ENCODE measurements at regions not wholly inside any gene's neighbourhood (a gene's known extent, or its start where the extent isn't known, plus 50 kb on each side); places are given as distances from the start of the nearest gene placed in this dataset.

DNA sequence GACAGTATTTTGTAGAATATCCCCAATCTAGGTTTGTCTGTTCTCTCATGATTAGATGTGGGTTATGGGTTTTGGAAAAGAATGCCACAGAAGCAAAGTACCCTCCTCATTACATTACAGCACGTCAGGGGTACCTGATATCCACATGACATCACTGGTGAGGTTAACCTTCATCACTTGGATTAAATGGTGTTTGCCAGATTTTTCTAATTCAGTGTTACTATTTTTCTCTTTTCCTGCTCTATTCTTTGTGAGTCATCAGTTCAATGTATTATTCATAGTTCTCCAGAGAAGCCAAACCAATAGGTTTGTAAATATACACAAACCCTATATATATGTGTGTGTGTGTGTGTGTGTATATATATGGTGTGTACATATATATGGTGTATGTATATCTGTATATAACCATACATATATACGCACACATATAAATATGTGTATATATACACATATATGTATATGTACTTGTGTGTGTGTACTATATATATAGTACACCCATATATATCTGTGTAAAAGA lies 131.4 kb downstream of the LMNTD1 start:
- SMC1A ChIA-PET (ENCODE audit: uncharacterized antibody, unreplicated experiment), result no interaction called here
- 45% methylated on average over 2 of the region's 2 CpGs for WGBS (ENCODE audit: insufficient coverage, insufficient replicate concordance, low lambda C conversion rate, missing lambda C conversion rate)

GRCh38 chr12:25420116-25420515 lies 133.0 kb downstream of the LMNTD1 start:
- H3K79me2 ChIP-seq (ENCODE audit: control insufficient read depth, insufficient read depth, low read length), result no peaks in the 10 kb centered on the region
- ChIA-PET SMC1A (ENCODE audit: uncharacterized antibody, unreplicated experiment) (no interaction called here), CTCF (no interaction called here), POLR2A (no interaction called here), RAD21 (ENCODE audit: unreplicated experiment) (no interaction called here)
- H2AFZ ChIP-seq (ENCODE audit: control insufficient read depth, low read depth, low read length), result no peak overlapping the region
- in situ Hi-C loops (cut with MboI), result no loop called here
- no peak overlapping the region for H3K9ac ChIP-seq (ENCODE audit: control insufficient read depth, insufficient read depth, low read length)
- FAIRE-seq, result no peak
- BruUV-seq (replicated peaks), result no TSS peak
- intact Hi-C loops (cut with micrococcal nuclease; ENCODE audit: unreplicated experiment), result no loop called here
- no peak overlapping the region for H3K27ac ChIP-seq (ENCODE audit: control insufficient read depth, insufficient read depth)
- H3K36me3 ChIP-seq (ENCODE audit: control insufficient read depth in 2 of 2, insufficient read depth in 2 of 2, low read length in 1 of 2), result no peaks in the 10 kb centered on the region
- no peaks in the 10 kb centered on the region for H4K20me1 ChIP-seq (ENCODE audit: control insufficient read depth, insufficient read depth)
- no peak overlapping the region for H3K4me2 ChIP-seq (ENCODE audit: control insufficient read depth, insufficient read depth)
- TF ChIP-seq MAX (IDR thresholded peaks at IDR 0.05; ENCODE audit: low read depth, low read length) (no peak), CHD2 (IDR thresholded peaks at IDR 0.05; ENCODE audit: borderline replicate concordance, low read depth, low read length) (no peak), ZBED1 (IDR thresholded peaks at IDR 0.05; ENCODE audit: borderline replicate concordance) (no peak), YBX1 (IDR thresholded peaks at IDR 0.05) (no peak), ZZZ3 (IDR thresholded peaks at IDR 0.05; ENCODE audit: control insufficient read depth, insufficient read length, low read depth) (no peak)
- TF ChIP-seq, protein P1, sequence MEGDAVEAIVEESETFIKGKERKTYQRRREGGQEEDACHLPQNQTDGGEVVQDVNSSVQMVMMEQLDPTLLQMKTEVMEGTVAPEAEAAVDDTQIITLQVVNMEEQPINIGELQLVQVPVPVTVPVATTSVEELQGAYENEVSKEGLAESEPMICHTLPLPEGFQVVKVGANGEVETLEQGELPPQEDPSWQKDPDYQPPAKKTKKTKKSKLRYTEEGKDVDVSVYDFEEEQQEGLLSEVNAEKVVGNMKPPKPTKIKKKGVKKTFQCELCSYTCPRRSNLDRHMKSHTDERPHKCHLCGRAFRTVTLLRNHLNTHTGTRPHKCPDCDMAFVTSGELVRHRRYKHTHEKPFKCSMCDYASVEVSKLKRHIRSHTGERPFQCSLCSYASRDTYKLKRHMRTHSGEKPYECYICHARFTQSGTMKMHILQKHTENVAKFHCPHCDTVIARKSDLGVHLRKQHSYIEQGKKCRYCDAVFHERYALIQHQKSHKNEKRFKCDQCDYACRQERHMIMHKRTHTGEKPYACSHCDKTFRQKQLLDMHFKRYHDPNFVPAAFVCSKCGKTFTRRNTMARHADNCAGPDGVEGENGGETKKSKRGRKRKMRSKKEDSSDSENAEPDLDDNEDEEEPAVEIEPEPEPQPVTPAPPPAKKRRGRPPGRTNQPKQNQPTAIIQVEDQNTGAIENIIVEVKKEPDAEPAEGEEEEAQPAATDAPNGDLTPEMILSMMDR (IDR thresholded peaks at IDR 0.05 in 2 of 3, conservative IDR thresholded peaks at IDR 0.05 in 1 of 3; ENCODE audit: control insufficient read depth in 2 of 3, extremely low read depth in 1 of 3, insufficient read depth in 1 of 3, low read depth in 3 of 3, low read length in 3 of 3), result no peak
- no peaks in the 10 kb centered on the region for H3K9me3 ChIP-seq (replicated peaks; ENCODE audit: control insufficient read depth, insufficient read depth, low read length)
- no peak for ATAC-seq
- 26% methylated on average over 4 of the region's 4 CpGs for WGBS (ENCODE audit: insufficient coverage, insufficient replicate concordance, low lambda C conversion rate, missing lambda C conversion rate)
- no peaks in the 10 kb centered on the region for H3K4me1 ChIP-seq (ENCODE audit: control insufficient read depth, insufficient read depth, low read length)
- DNase-seq (ENCODE audit: low read depth, low spot score), result no peak
- no peak overlapping the region for H3K4me3 ChIP-seq
- no peaks in the 10 kb centered on the region for H3K27me3 ChIP-seq (replicated peaks in 1 of 2; ENCODE audit: control insufficient read depth in 2 of 2, insufficient read depth in 2 of 2, low read length in 1 of 2)

More for the DNA sequence above, 131.4 kb downstream of the LMNTD1 start:
- BruUV-seq (replicated peaks), result no TSS peak
- Histone ChIP-seq H3K4me1 (ENCODE audit: control insufficient read depth, insufficient read depth, low read length) (no peaks in the 10 kb centered on the region), H3K9me3 (replicated peaks; ENCODE audit: control insufficient read depth, insufficient read depth, low read length) (no peaks in the 10 kb centered on the region), H3K4me3 (no peak overlapping the region), H3K27ac (ENCODE audit: control insufficient read depth, insufficient read depth) (no peak overlapping the region), H3K4me2 (ENCODE audit: control insufficient read depth, insufficient read depth) (no peak overlapping the region), H3K36me3 (ENCODE audit: control insufficient read depth in 2 of 2, insufficient read depth in 2 of 2, low read length in 1 of 2) (no peaks in the 10 kb centered on the region), H3K79me2 (ENCODE audit: control insufficient read depth, insufficient read depth, low read length) (no peaks in the 10 kb centered on the region), H4K20me1 (ENCODE audit: control insufficient read depth, insufficient read depth) (no peaks in the 10 kb centered on the region), H3K9ac (ENCODE audit: control insufficient read depth, insufficient read depth, low read length) (no peak overlapping the region), H3K27me3 (replicated peaks in 1 of 2; ENCODE audit: control insufficient read depth in 2 of 2, insufficient read depth in 2 of 2, low read length in 1 of 2) (no peaks in the 10 kb centered on the region), H2AFZ (ENCODE audit: control insufficient read depth, low read depth, low read length) (no peak overlapping the region)
- ChIA-PET CTCF (interaction anchor here (2.0 kb wide), 1 partner anchor 14 kb away, joined by 14 read pairs; no protein-coding TSS in a partner anchor), RAD21 (ENCODE audit: unreplicated experiment) (no interaction called here), POLR2A (no interaction called here)
- no peak for DNase-seq (ENCODE audit: low read depth, low spot score)
- intact Hi-C loops (cut with micrococcal nuclease; ENCODE audit: unreplicated experiment), result no loop called here
- FAIRE-seq, result no peak
- in situ Hi-C loops (cut with MboI), result no loop called here
- no peak for TF ChIP-seq E2F4 (IDR thresholded peaks at IDR 0.05; ENCODE audit: low read depth, low read length)
- no peak for TF ChIP-seq KLF5 (IDR thresholded peaks at IDR 0.05; ENCODE audit: partially characterized antibody)
- TF ChIP-seq RAD21 (IDR thresholded peaks at IDR 0.05; ENCODE audit: insufficient read depth, low read depth, low read length), result no peak
- no peak for TF ChIP-seq NFXL1 (IDR thresholded peaks at IDR 0.05; ENCODE audit: borderline replicate concordance)
- ATAC-seq, result no peak
